HFFc6 (cell line): ENCODE measurements at regions not wholly inside any gene's neighbourhood (a gene's known extent, or its start where the extent isn't known, plus 50 kb on each side); places are given as distances from the start of the nearest gene placed in this dataset.
"Not testable (repeated sequence)": the region's sequence is repeated elsewhere in the genome, so short reads cannot be mapped to it uniquely, and the experiment has no call there.

Source experiments
- DNase-seq: peaks from one replicate; pipeline ENCODE4 v3.0.0-alpha.2; 2018
- H3K27ac Mint-ChIP-seq: 2 replicates; pipeline ENCODE4 v1.8.0; 2020; ENCODE audit warnings: mild to moderate bottlenecking, mixed read lengths
- H3K27me3 Mint-ChIP-seq: 2 replicates; pipeline ENCODE4 v1.8.0; 2021; ENCODE audit warnings: mild to moderate bottlenecking, moderate library complexity, mixed read lengths; ENCODE audit not compliant: insufficient read depth
- H3K36me3 Mint-ChIP-seq: 2 replicates; pipeline ENCODE4 v1.8.0; 2021; ENCODE audit warnings: low read depth, mixed read lengths
- H3K4me1 Mint-ChIP-seq: 2 replicates; pipeline ENCODE4 v1.8.0; 2020; ENCODE audit warnings: low read depth, mixed read lengths
- H3K4me3 Mint-ChIP-seq: 2 replicates; pipeline ENCODE4 v1.8.0; 2020; ENCODE audit warnings: mild to moderate bottlenecking, moderate library complexity, mixed read lengths
- H3K9me3 Mint-ChIP-seq: 2 replicates; pipeline ENCODE4 v1.8.0; 2020; ENCODE audit warnings: mild to moderate bottlenecking, mixed read lengths
- CTCF ChIP-seq: fragments of 200-600 bp; sonication (generic); IDR thresholded peaks from 2 replicates; pipeline ENCODE4 v1.5.0; 2021; ENCODE audit warnings: antibody characterized with exemption, mild to moderate bottlenecking

- Mint-ChIP-seq H3K27ac (no peak overlapping the region), H3K36me3 (no peaks in the 10 kb centered on the region), H3K4me3 (no peak overlapping the region), H3K27me3 (peaks cover 4% of the 10 kb centered on the region), H3K9me3 (no peaks in the 10 kb centered on the region), H3K4me1 (peaks cover 6% of the 10 kb centered on the region; the same call in 1 of the 2 replicates)
- TF ChIP-seq CTCF, result no peak
- no peak for DNase-seq
Observed at GRCh38 chr10:6796231-6796630, 216.2 kb upstream of the PRKCQ start.

GRCh38 chr10:6795541-6795940, 215.5 kb upstream of the PRKCQ start:
- no peak for DNase-seq
- no peak for TF ChIP-seq CTCF
- Mint-ChIP-seq H3K4me1 (peaks cover 6% of the 10 kb centered on the region; the same call in 1 of the 2 replicates), H3K9me3 (no peaks in the 10 kb centered on the region), H3K36me3 (no peaks in the 10 kb centered on the region), H3K27me3 (peaks cover 2% of the 10 kb centered on the region), H3K27ac (no peak overlapping the region), H3K4me3 (no peak overlapping the region)

GRCh38 chr10:6794841-6795240, 214.8 kb upstream of the PRKCQ start:
- not testable (repeated sequence) for H3K36me3 Mint-ChIP-seq, H3K9me3 Mint-ChIP-seq, H3K4me1 Mint-ChIP-seq, H3K27ac Mint-ChIP-seq, H3K4me3 Mint-ChIP-seq, H3K27me3 Mint-ChIP-seq, DNase-seq

GRCh38 chr10:6794441-6794840, 214.4 kb upstream of the PRKCQ start:
- no peak for TF ChIP-seq CTCF
- no peak for DNase-seq
- Mint-ChIP-seq H3K4me1 (peaks cover 6% of the 10 kb centered on the region; the same call in 1 of the 2 replicates), H3K27me3 (peaks cover 2% of the 10 kb centered on the region), H3K9me3 (no peaks in the 10 kb centered on the region), H3K4me3 (no peak overlapping the region), H3K27ac (no peak overlapping the region), H3K36me3 (no peaks in the 10 kb centered on the region)

GRCh38 chr10:6788731-6789130, 208.7 kb upstream of the PRKCQ start:
- no peak for DNase-seq
- no peak for TF ChIP-seq CTCF
- Mint-ChIP-seq H3K27me3 (peaks cover 1% of the 10 kb centered on the region; the same call in 1 of the 2 replicates), H3K4me3 (no peak overlapping the region), H3K27ac (no peak overlapping the region), H3K36me3 (no peaks in the 10 kb centered on the region), H3K9me3 (no peaks in the 10 kb centered on the region), H3K4me1 (no peaks in the 10 kb centered on the region)

GRCh38 chr10:6788231-6788630, 208.2 kb upstream of the PRKCQ start:
- TF ChIP-seq CTCF, result no peak
- no peaks in the 10 kb centered on the region for H3K9me3 Mint-ChIP-seq
- H3K36me3 Mint-ChIP-seq, result no peaks in the 10 kb centered on the region
- H3K27me3 Mint-ChIP-seq, result peaks cover 1% of the 10 kb centered on the region; the same call in 1 of the 2 replicates
- H3K27ac Mint-ChIP-seq, result no peak overlapping the region
- no peaks in the 10 kb centered on the region for H3K4me1 Mint-ChIP-seq
- no peak for DNase-seq
- H3K4me3 Mint-ChIP-seq, result no peak overlapping the region
